SU-DHL-6 (cell line): ENCODE measurements at regions not wholly inside any gene's neighbourhood (a gene's known extent, or its start where the extent isn't known, plus 50 kb on each side); places are given as distances from the start of the nearest gene placed in this dataset.

Source experiments
- EZH2phosphoT487 ChIP-seq: fragments of 200-600 bp; sonication (generic), shearing (Covaris generic); conservative IDR thresholded peaks from 2 replicates; pipeline ENCODE4 v1.6.1; 2018; ENCODE audit warnings: mild to moderate bottlenecking, antibody characterized with exemption, low read length, moderate library complexity, mixed read lengths
- TF ChIP-seq, protein P1 (sequence below): fragments of 200-600 bp; sonication (generic); IDR thresholded peaks from one replicate; pipeline ENCODE4 v1.5.1; 2017; ENCODE audit warnings: antibody characterized with exemption, mild to moderate bottlenecking, low read length, moderate library complexity; ENCODE audit not compliant: insufficient read depth, poor library complexity, severe bottlenecking

DNA sequence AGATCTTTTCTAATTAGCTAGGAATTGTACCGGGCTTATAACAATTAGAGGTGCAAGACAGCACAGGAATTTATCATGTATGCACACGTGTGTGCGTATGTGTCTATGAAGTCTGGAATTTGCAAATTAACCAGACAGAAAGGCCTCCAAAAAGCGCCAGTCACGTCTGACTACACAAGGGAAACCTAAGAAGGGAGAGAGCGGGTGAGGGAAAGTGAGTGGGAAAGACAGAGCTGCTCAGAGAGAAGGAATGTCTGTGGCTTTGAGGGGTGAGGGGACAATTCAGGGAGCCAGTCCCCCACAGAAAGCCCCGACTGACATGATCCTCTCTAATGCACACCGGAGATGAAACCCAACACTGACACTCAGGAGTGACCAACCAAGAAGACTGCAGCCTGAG, 197.7 kb upstream of the SH3BP4 start:
- TF ChIP-seq, protein P1, sequence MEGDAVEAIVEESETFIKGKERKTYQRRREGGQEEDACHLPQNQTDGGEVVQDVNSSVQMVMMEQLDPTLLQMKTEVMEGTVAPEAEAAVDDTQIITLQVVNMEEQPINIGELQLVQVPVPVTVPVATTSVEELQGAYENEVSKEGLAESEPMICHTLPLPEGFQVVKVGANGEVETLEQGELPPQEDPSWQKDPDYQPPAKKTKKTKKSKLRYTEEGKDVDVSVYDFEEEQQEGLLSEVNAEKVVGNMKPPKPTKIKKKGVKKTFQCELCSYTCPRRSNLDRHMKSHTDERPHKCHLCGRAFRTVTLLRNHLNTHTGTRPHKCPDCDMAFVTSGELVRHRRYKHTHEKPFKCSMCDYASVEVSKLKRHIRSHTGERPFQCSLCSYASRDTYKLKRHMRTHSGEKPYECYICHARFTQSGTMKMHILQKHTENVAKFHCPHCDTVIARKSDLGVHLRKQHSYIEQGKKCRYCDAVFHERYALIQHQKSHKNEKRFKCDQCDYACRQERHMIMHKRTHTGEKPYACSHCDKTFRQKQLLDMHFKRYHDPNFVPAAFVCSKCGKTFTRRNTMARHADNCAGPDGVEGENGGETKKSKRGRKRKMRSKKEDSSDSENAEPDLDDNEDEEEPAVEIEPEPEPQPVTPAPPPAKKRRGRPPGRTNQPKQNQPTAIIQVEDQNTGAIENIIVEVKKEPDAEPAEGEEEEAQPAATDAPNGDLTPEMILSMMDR, result no peak
- no peak for TF ChIP-seq EZH2phosphoT487
